NCI-H146 treated with DMSO at 0.1 percent for 48 hours (cell line): ENCODE measurements at regions not wholly inside any gene's neighbourhood (a gene's known extent, or its start where the extent isn't known, plus 50 kb on each side); places are given as distances from the start of the nearest gene placed in this dataset.
A peak's percentile ranks its signal among the peaks of the same experiment; 100 is the strongest.
"Not testable (repeated sequence)": the region's sequence is repeated elsewhere in the genome, so short reads cannot be mapped to it uniquely, and the experiment has no call there.

Experiments
- DNase-seq: peaks from one replicate; lab custom pipeline; 2025; ENCODE audit not compliant: unreplicated experiment; lab: John Stamatoyannopoulos, UW

DNA sequence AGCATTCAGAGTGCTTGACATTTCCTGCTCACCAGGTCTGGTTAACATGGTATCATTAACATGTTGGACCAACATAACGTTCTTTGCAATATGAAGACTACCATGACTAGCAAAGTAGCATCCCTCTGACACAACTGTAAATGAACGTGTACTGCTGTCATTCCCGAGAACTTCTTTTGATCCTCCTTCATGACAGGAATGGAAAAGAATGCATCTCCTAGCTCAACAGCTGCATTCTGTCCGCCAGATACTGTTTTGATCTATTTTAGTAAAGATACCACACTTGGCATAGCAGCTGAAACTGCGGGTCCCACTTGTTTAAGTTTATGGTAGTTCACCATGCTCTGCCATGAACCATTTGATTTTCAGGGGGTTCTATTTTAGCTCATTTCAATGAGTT is 144.2 kb upstream of the PARD3B start:
- no peak for DNase-seq

DNA sequence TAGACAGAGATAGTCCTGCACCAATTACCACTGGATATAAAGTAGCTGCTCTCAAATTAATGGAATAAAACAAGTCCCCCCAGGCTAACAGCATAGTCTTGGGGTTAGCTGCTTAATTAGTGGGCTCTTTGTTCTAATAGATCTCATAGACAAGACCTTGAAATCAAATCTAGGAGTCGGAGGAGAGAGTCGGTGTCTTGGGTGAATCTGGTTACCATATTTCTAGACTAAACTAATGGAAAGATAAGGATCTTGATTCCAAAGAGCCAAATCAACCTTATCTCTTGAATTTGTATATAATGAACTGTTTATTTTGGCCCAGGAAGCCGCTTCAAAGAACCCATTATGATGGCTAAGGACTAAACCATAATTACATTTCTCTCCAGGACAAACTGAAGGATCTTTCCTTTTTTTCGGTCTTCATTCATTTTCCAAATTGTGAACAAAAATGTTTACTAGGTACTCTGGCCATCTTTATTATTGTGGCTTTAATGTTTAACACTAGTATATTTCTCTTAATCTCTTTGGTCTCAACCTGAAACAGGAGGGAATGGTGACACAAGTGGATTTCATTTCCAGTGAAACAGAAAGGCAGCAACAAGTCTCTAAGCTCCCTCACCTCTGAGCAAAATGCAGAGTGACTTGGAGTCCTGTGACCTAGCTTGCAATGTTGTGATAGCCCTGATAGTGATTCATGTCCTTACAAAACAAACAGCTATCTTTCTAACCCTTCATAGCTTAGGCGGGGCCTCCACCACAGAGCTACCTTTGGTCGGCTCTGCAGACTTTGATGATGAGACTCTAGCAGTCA is 137.9 kb upstream of the PARD3B start:
- no peak for DNase-seq

DNA sequence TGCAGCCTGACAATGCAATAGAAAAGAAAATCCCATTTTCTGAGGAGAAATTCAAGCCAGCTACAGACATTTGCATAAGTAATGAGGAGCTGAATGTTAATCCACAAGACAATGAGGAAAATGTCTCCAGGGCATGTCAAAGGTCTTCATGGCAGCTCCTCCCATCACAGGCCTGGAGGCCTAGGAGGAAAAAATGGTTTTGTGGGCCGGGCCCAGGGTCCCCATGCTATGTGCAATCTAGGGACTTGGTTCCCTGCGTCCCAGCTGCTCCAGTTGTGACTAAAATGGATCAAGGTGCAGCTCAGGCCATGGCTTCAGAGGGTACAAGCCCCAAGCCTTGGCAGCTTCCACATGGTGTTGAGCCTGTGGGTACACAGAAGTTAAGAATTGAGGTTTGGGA is 132.5 kb upstream of the PARD3B start:
- not testable (repeated sequence) for DNase-seq

DNA sequence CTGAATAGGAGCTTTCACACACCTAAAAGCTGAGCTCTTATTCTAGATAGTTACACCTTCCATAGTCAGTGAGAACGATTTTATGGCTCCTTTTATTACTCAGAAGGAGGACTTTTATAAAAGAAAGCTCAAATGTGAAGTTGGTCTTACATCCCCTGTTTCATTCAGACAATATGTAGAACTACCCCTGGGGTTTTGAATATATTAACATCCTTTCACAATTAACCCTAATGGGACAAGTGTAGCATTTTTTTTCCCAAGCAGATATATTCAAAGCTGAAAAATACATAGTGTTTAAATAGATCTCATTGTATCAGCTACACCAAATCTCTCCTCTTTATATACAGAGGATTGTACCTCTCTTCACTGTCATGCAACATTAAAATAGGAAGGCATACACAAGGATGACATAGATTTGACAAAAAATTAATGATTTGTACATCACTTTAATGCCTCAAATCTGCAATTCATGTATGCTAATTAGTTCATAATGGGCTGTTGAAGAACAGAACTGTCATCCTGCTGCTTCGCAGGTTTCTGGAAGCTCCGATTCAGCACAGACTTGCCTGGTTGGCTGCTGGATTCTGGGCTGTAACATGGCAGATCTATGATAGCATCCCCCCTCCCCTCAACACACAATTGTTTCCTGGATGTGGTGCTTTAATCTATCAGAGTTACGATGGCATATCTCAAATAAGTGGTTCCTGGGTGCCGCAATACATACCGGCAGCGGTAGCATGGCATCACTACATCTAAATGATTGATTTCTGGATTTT is 129.7 kb upstream of the PARD3B start:
- no peak for DNase-seq

DNA sequence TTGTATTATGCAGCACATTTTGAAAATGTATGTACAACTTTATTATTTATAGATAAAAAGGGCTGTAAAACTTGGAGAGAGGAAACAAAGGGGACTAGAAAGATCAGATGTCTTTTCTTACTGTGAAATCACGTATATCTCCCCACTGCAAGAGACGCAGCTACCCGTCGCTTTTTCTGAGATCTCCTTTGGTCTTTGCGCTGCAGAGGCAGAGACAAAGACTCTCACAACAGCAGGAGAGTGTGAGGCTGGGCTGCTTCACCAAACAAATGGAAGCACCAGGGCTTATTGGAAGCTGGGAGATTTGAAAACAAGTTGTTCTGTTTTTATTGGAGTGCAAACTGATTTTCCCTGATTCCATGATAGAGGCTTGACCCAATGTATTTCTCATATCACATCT is 129.0 kb upstream of the PARD3B start:
- no peak for DNase-seq

DNA sequence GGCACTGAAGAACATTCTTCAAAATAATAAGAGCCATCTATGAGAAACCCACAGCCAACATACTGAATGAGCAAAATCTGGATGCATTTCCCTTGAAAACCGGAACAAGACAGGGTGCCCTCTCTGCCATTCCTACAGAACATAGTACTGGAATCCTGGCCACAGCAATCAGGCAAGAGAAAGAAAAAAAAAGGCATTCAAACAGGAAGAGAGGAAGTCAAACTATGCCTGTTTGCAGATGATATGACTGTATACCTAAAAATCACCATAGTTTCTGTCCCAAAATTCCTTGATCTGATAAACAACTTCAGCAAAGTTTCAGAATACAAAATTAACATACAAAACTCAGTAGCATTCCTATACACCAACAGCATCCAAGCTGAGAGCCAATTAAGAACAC is 119.5 kb upstream of the PARD3B start:
- no peak for DNase-seq

DNA sequence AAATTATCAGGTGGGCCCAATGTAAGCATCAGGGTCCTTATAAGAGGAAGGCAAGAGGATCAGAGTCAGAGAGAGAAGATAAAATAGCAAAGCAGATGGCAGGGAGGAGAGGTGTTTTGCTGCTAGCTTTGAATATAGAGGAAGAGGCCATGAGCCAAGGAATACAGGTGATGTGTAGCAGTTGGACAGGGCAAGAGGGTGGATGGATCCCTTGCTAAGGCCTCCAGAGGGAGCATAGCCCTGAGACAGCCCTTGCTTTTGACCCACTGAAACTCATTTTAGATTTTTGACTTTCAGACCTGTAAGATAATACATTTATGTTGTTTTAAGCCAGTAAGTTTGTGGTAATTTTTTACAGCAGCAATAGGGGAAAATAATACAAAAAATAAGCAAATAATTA is 116.6 kb upstream of the PARD3B start:
- no peak for DNase-seq

DNA sequence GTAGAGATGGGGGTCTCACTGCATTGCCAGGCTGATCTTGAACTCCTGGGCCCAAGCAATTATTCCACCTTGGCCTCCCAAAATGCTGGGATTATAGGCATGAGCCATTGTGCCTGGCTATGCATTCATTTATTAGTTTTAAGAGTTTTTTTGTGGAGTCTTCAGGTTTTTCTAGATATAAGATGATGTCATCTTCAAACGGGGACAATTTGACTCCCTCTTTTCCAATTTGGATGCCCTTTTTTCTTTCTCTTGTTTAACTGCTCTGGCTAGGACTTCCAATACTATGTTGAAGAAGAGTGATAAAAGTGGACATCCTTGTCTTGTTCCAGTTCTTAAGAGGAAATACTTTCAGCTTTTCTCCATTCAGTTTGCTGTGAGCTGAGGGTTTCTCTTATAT is 113.7 kb upstream of the PARD3B start:
- no peak for DNase-seq

DNA sequence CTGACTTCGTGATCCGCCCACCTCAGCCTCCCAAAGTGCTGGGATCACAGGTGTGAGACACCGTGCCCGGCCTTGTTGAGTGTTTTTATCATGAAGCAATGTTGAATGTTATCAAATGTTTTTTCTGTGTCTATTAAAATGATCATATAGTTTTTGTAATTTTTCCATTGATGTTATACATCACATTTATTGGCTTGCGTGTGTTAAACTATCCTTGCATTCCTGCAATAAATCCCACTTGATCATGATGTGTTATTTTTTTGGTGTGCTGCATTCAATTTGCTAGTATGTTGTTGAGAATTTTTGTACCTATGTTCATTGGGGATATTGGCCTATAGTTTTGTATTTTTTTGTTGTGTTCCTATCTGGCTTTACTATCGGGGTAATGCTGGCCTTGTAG is 113.1 kb upstream of the PARD3B start:
- DNase-seq: no peak

DNA sequence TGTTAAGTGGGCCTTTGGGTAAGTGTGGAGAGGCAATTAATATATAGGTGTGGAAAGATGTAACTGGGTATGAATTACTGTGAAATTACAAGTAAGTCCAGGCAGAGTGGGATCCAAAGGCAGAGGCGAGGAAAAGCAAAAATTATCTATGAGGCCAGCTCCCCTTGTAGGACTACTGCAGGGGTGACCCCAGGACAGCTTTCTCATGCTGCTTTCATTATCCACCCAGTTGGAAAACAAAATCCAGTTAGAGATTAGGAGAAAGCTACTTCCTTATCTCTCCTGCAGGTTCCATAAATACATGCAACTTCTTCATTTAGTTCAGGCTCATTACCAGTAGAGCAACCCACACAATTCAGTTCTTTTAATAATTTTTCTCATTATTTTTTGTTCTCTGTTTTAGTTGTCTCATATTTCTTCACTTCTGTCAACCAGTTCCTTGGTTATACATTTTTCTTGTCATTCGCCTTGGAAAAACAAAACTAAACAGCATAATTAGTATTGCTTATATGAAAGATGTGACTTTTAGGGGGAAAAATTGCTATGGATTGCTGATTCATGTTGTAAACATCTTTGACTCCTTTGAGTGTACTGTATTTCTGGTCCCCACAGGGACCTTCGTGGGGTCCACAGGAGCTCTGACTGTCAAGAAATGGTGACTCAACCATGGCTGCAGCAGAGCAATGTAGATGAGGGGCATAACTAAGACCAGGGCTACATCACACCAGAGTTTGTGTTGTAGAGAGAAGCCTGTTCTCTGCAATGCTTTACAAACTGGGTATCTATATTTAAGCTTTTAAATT is 110.4 kb upstream of the PARD3B start:
- no peak for DNase-seq

DNA sequence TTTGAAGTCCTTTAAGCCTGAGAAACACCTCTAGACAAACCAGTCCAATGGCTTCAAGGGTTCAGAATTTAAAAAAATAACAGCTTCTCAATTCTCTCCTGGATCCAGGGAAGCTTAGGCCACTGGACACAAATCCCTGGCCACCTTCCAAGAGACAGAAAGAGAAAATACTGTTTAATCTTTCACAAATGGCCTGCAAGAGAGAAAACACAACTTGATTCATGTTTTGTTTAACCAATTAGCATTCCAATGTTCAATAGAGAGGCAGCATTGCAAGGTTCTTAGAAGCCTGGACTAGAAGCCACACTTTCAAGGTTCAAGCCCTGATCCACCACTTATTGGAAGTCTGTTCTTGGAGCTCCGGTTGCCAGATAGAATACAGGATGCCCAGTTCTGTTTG is 109.0 kb upstream of the PARD3B start:
- no peak for DNase-seq

DNA sequence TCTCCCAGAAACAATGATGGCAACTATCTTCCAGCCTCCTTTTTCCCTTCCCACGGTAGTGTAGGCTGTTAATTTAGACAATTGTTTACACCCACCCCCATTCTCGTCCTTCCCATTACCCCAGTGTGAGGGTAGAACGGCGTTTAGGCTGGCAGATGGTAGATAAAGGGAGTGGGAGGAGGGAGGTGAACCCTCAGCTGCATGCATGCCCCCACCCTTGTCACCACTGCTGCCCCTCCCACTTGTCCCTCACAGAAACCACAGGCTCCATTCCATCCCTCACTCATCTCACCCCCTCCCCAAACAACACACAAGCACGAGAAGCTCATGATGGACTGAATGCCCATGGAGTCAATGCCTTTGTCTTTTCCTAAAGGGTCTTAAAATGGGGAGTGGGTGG is 107.9 kb upstream of the PARD3B start:
- DNase-seq: peak; percentile 13

DNA sequence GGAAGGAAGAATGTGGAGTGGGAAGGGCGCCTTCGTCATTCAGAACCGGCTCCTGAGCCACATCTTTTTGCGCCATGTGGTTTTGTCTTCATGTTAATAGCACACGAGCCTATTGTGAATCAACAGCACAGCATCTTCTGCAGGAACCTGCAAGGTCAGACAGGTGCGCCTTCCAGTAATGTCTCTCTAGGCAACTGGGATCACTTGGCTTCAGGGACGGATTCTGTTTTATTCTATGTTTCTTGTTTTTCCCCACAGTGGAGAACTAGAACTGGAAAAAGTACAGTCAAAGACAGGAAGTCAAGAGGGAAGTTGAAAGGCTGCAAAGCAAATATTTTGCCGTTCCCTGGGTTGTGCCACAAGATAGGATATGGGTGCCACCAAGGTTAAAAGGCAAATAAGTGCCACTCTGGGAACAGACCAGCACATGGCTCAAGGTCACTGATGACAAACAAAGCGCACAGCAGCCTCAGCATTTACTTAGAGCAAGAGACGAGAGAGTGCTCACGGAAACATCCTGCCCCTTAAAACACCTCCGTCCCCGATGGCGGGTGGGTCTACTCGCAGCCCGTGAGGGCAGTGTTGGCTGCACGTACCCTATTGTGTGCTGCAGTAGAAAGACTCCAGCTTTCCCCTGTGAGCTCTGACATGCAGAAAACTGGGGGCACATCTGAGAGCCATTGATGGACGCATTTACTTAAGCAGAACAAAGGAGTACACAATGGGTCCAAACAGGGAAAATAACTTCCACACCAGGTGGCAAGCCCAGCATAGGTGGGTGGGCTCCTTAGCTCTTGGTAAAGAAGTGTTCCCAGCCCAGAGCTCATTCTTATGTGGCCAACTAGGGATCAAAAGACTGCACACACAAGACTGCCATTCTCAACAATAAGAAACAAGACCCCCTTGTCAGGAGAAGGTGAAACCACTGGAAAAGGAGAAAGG is 107.2 kb upstream of the PARD3B start:
- no peak for DNase-seq

DNA sequence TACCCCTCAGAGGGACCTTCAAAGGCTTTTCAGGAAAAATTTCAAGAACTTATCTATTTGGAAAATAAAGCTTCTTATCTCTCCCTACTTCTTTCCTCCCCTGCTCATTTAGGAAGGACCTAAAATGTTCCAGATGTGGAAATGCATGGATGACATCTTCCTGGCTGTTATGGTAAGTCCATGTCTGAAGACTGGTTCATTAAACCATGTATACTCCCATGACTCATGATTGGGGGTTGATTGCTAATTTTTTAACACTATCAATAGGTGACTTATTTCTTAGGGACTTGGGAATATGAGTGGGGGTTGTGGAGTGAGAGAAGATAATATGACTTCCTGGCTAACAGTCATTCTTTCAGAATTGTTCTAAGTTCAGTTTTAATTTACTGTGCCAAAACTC is 104.0 kb upstream of the PARD3B start:
- DNase-seq: no peak

DNA sequence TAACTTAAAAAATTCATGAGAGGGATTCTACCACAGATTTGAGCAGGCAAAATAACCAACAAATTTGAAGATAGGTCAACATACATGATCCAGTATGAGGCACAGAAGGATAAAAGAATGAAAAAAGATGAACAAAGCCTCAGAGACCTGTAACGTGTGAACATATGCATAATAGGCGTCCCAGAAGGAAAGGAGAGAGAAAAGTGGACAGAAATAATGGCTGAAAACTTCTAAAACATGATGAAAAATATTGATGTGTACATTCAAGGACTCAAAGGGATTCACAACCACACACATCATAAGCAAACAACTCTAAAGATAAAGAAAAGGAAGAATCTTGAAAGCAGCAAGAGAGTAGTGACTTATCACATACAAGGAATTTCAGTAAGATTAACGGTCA is 100.1 kb upstream of the PARD3B start:
- DNase-seq: no peak

DNA sequence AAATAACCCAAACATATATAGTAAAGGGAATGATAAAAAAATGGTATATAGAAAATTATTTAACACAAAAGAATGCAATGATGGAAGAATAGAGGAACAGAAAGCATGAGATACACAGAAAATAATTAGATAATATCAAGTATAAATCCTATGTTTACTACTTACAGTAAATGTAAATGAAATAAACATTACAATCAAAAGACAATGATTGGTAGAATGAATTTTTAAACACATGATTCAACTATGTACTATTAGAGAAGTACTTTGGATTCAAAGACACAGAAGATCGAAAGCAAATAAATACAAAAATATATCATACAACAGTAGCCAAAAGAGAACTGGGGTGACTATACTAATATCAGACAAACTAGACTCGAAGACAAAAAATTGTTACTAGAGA is 97.6 kb upstream of the PARD3B start:
- DNase-seq: no peak

DNA sequence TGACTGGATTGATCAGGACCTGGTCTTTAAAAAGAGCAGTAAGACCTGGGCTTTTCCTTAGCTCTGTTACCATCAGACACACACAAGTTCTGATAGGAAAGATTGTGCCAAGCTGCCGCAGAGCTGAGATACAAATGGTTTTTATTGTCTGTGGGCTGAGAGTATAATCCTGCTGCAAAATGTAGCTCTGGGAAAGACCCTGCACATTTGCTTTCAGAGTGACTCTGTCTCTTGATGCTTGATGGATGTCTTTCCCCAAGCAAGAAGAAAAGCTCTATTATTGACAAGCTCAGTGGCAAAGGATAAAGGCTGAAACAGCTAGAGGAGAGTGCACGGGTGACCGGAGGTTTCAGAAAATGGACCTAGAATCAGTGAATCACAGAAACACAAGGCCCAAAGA is 95.3 kb upstream of the PARD3B start:
- no peak for DNase-seq

DNA sequence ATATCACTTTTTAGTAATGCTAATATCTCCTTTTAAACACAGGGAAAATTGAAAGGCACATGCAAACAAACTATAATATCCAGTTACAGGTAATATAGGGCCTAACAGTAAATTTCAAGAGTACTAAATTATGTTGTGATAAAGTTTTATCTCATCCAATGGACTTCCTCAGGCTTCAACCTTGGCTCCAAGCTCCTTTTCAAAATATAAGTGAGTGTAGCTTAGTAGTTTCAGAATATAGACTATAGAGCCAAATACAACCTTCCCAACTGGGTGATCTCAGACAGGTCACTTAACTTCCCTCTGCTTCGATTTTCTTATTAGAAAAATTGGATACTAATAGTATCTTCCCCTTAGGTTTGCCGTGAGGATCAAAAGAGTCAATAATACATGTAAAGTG is 93.5 kb upstream of the PARD3B start:
- no peak for DNase-seq

DNA sequence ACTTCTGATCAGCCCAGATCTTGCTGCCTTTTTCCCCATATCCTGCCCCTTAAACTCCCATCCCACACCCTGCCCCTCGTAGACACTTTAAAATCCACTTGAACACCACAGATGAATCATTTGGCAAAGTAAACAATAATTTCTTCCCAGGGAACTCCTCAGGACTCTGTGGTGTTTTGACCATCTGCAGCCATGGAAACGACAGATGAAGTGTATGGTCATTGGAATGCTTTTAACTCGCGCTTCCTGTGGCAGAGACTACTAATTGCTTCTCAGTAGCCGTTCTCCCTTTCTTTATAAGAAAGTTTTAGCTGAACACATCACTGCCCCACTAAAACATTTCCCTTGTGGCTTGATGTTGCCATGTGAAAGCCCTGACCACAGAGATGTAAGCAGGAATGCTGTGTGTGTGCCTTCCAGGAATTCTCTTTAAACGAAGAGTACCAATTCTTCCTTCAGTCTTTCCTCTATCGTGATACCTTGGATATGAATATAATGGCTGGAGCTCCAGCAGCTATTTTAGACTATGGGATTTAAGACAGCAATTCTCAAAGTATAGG is 92.7 kb upstream of the PARD3B start:
- no peak for DNase-seq

DNA sequence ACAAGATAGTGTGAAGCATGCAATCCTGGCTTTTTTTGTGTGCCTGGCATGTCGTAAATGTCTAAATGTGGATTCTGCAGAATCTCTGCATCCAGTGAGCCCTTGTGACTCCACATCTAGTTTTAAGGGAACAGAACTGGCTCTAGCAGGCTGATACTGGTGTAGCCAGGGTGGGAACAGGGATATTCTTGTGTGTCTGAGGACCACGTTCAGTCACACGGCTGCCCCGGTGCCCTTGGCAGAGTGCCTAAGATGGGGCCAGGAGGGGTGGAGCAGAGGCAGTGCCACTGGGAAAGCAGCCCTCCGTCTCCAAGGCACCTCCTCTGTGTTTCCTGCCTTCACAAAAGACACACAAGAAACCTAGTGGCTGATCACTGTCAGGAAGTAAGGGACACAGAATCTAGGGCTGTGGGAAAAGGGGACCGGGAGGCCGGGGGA is 91.5 kb upstream of the PARD3B start:
- no peak for DNase-seq
